ENCODE measurements at regions not wholly inside any gene's neighbourhood (a gene's known extent, or its start where the extent isn't known, plus 50 kb on each side); places are given as distances from the start of the nearest gene placed in this dataset.

- no peak overlapping the region for H3K27ac ChIP-seq
- TF ChIP-seq ZFX (IDR thresholded peaks at IDR 0.05; ENCODE audit: borderline replicate concordance) (no peak), CTCF (IDR thresholded peaks at IDR 0.05) (no peak)
Observed at GRCh38 chr1:208965351-208965750, 618.2 kb upstream of the CAMK1G start.

GRCh38 chr1:208967334-208967733, 616.2 kb upstream of the CAMK1G start:
- H3K27ac ChIP-seq: no peak overlapping the region
- TF ChIP-seq ZFX (IDR thresholded peaks at IDR 0.05; ENCODE audit: borderline replicate concordance): no peak

DNA sequence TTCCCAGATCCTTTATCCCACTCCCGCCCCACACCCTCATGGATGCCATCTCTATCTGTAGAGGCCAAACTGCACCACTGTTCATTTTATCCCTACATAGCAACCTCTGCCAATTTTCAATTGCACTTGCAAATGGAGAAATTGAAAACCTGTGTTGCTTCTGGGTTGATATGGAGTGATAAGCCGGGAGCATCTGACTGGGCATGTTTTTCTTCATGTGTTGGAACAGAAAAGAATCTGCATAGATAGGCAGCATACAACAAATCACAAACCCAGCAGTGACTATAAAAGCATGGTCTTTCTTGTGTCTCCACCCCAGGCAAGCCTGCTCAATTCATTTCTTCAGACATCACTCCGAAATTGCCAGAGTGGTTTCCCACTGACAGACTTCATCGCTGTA, 608.8 kb upstream of the CAMK1G start:
- no peak for TF ChIP-seq CTCF (IDR thresholded peaks at IDR 0.05)
- TF ChIP-seq ZFX (IDR thresholded peaks at IDR 0.05; ENCODE audit: borderline replicate concordance): no peak
- H3K27ac ChIP-seq: no peak overlapping the region

GRCh38 chr1:208975456-208975855, 608.1 kb upstream of the CAMK1G start:
- TF ChIP-seq ZFX (IDR thresholded peaks at IDR 0.05; ENCODE audit: borderline replicate concordance) (no peak), CTCF (IDR thresholded peaks at IDR 0.05) (no peak)
- H3K27ac ChIP-seq: no peak overlapping the region

- TF ChIP-seq CTCF (IDR thresholded peaks at IDR 0.05) (no peak), ZFX (IDR thresholded peaks at IDR 0.05; ENCODE audit: borderline replicate concordance) (no peak)
- no peak overlapping the region for H3K27ac ChIP-seq
Observed at GRCh38 chr1:208977012-208977411, 606.5 kb upstream of the CAMK1G start.

GRCh38 chr1:208977638-208978256, 605.8 kb upstream of the CAMK1G start:
- TF ChIP-seq CTCF (IDR thresholded peaks at IDR 0.05): no peak
- no peak for TF ChIP-seq ZFX (IDR thresholded peaks at IDR 0.05; ENCODE audit: borderline replicate concordance)
- no peak overlapping the region for H3K27ac ChIP-seq

DNA sequence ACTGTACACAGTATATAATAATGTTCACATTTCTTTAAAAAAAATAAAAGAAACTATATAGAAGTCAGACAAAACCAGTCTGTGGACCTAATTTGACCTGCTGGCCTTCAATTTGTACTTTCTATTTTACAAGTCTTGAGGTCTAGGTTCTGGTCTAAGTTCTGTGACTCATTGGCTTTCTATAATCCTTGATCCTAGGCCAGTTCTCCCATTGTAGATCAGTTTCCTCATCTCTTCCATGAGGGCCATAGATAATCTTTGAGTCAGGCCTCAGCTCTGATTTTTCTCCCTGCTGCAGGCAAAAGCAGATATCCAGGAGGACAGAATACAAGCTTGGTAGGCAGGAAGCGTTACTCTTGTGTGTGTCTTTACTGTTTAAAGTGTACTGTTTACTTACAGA, 603.7 kb upstream of the CAMK1G start:
- H3K27ac ChIP-seq: no peak overlapping the region
- TF ChIP-seq ZFX (IDR thresholded peaks at IDR 0.05; ENCODE audit: borderline replicate concordance): no peak
- no peak for TF ChIP-seq CTCF (IDR thresholded peaks at IDR 0.05)

GRCh38 chr1:208980605-208981004, 602.9 kb upstream of the CAMK1G start:
- H3K27ac ChIP-seq: no peak overlapping the region
- TF ChIP-seq CTCF (IDR thresholded peaks at IDR 0.05) (no peak), ZFX (IDR thresholded peaks at IDR 0.05; ENCODE audit: borderline replicate concordance) (no peak)
